ENCODE measurements at regions not wholly inside any gene's neighbourhood (a gene's known extent, or its start where the extent isn't known, plus 50 kb on each side); places are given as distances from the start of the nearest gene placed in this dataset.

GRCh38 chr9:82122731-82123130 is 134.2 kb downstream of the SPATA31D1 start:
- DNase-seq (ENCODE audit: low read depth in 2 of 2): no peak
- TF ChIP-seq EZH2 (IDR thresholded peaks at IDR 0.05; ENCODE audit: low read length, missing control alignments) (no peak), CTCF (conservative IDR thresholded peaks at IDR 0.05 in 1 of 2, IDR thresholded peaks at IDR 0.05 in 1 of 2; ENCODE audit: low read depth in 1 of 2, low read length in 2 of 2) (no peak)
- Histone ChIP-seq H3K36me3 (ENCODE audit: control insufficient read depth, insufficient read depth, low read length) (no peaks in the 10 kb centered on the region), H3K9me3 (ENCODE audit: control insufficient read depth, insufficient read depth, low read depth, low read length) (no peaks in the 10 kb centered on the region), H2AFZ (ENCODE audit: low read length) (no peak overlapping the region), H3K4me2 (ENCODE audit: extremely low read depth, insufficient read depth, low read length) (no peak overlapping the region), H3K9ac (ENCODE audit: insufficient read depth, low read length) (no peak overlapping the region), H3K79me2 (ENCODE audit: control insufficient read depth, insufficient read depth, low read length) (no peaks in the 10 kb centered on the region), H3K4me1 (ENCODE audit: control insufficient read depth, extremely low read depth, insufficient read depth, low read length) (no peaks in the 10 kb centered on the region), H3K27me3 (ENCODE audit: control insufficient read depth, insufficient read depth, low read length) (no peaks in the 10 kb centered on the region), H3K4me3 (replicated peaks in 1 of 4; ENCODE audit: control extremely low read depth in 1 of 4, insufficient read depth in 1 of 4, low read depth in 3 of 4, low read length in 4 of 4) (no peak overlapping the region), H4K20me1 (ENCODE audit: control insufficient read depth, extremely low read depth, insufficient read depth, low read length) (no peaks in the 10 kb centered on the region), H3K27ac (ENCODE audit: insufficient read depth, low read length) (no peak overlapping the region)

- no peaks in the 10 kb centered on the region for H3K36me3 ChIP-seq (ENCODE audit: control insufficient read depth, insufficient read depth, low read length)
- no peak overlapping the region for H3K27ac ChIP-seq (ENCODE audit: insufficient read depth, low read length)
- no peaks in the 10 kb centered on the region for H3K27me3 ChIP-seq (ENCODE audit: control insufficient read depth, insufficient read depth, low read length)
- DNase-seq (ENCODE audit: low read depth in 2 of 2): peak; percentile 47 to 91
- H3K9ac ChIP-seq (ENCODE audit: insufficient read depth, low read length): no peak overlapping the region
- H4K20me1 ChIP-seq (ENCODE audit: control insufficient read depth, extremely low read depth, insufficient read depth, low read length): no peaks in the 10 kb centered on the region
- H2AFZ ChIP-seq (ENCODE audit: low read length): no peak overlapping the region
- TF ChIP-seq CTCF (conservative IDR thresholded peaks at IDR 0.05 in 1 of 2, IDR thresholded peaks at IDR 0.05 in 1 of 2; ENCODE audit: low read depth in 1 of 2, low read length in 2 of 2) (no peak), EZH2 (IDR thresholded peaks at IDR 0.05; ENCODE audit: low read length, missing control alignments) (no peak)
- H3K4me3 ChIP-seq (replicated peaks in 1 of 4; ENCODE audit: control extremely low read depth in 1 of 4, insufficient read depth in 1 of 4, low read depth in 3 of 4, low read length in 4 of 4): no peak overlapping the region
- no peaks in the 10 kb centered on the region for H3K79me2 ChIP-seq (ENCODE audit: control insufficient read depth, insufficient read depth, low read length)
- no peaks in the 10 kb centered on the region for H3K4me1 ChIP-seq (ENCODE audit: control insufficient read depth, extremely low read depth, insufficient read depth, low read length)
- no peak overlapping the region for H3K4me2 ChIP-seq (ENCODE audit: extremely low read depth, insufficient read depth, low read length)
- no peaks in the 10 kb centered on the region for H3K9me3 ChIP-seq (ENCODE audit: control insufficient read depth, insufficient read depth, low read depth, low read length)
Measured at GRCh38 chr9:82124090-82124489, 135.5 kb downstream of the SPATA31D1 start.

GRCh38 chr9:82126256-82126655 is 137.7 kb downstream of the SPATA31D1 start:
- no peak for DNase-seq (ENCODE audit: low read depth in 2 of 2)
- Histone ChIP-seq H3K4me3 (replicated peaks in 1 of 4; ENCODE audit: control extremely low read depth in 1 of 4, insufficient read depth in 1 of 4, low read depth in 3 of 4, low read length in 4 of 4) (no peak overlapping the region), H3K9me3 (ENCODE audit: control insufficient read depth, insufficient read depth, low read depth, low read length) (no peaks in the 10 kb centered on the region), H3K9ac (ENCODE audit: insufficient read depth, low read length) (no peak overlapping the region), H3K4me1 (ENCODE audit: control insufficient read depth, extremely low read depth, insufficient read depth, low read length) (no peaks in the 10 kb centered on the region), H4K20me1 (ENCODE audit: control insufficient read depth, extremely low read depth, insufficient read depth, low read length) (no peaks in the 10 kb centered on the region), H3K36me3 (ENCODE audit: control insufficient read depth, insufficient read depth, low read length) (no peaks in the 10 kb centered on the region), H3K4me2 (ENCODE audit: extremely low read depth, insufficient read depth, low read length) (no peak overlapping the region), H3K27me3 (ENCODE audit: control insufficient read depth, insufficient read depth, low read length) (no peaks in the 10 kb centered on the region), H2AFZ (ENCODE audit: low read length) (no peak overlapping the region), H3K79me2 (ENCODE audit: control insufficient read depth, insufficient read depth, low read length) (no peaks in the 10 kb centered on the region), H3K27ac (ENCODE audit: insufficient read depth, low read length) (no peak overlapping the region)
- no peak for TF ChIP-seq CTCF (conservative IDR thresholded peaks at IDR 0.05 in 1 of 2, IDR thresholded peaks at IDR 0.05 in 1 of 2; ENCODE audit: low read depth in 1 of 2, low read length in 2 of 2)
- no peak for TF ChIP-seq EZH2 (IDR thresholded peaks at IDR 0.05; ENCODE audit: low read length, missing control alignments)
